ENCODE measurements at regions not wholly inside any gene's neighbourhood (a gene's known extent, or its start where the extent isn't known, plus 50 kb on each side); places are given as distances from the start of the nearest gene placed in this dataset.

GRCh38 chr4:121567748-121568147, 129.0 kb downstream of the ANXA5 start:
- intact Hi-C loops (cut with DNase I, micrococcal nuclease): no loop called here
- ChIA-PET CTCF (interaction anchor here (0.7 kb wide), 1 partner anchor 277 kb away, joined by 3 read pairs; no protein-coding TSS in a partner anchor), POLR2A (interaction anchor here (0.6 kb wide), 1 partner anchor 11 kb away, joined by 4 read pairs; no protein-coding TSS in a partner anchor)
- ATAC-seq (no peak), DNase-seq (no peak)
- Mint-ChIP-seq H3K4me1 (no peaks in the 10 kb centered on the region), H3K4me3 (no peak overlapping the region), H3K9me3 (ENCODE audit: low read depth) (no peaks in the 10 kb centered on the region), H3K27ac (no peak overlapping the region), H3K36me3 (ENCODE audit: low read depth) (no peaks in the 10 kb centered on the region), H3K27me3 (peaks cover 23% of the 10 kb centered on the region)

- no peak for ATAC-seq
- POLR2A ChIA-PET: no interaction called here
- DNase-seq: no peak
- CTCF ChIA-PET: no interaction called here
- H3K4me3 Mint-ChIP-seq: no peak overlapping the region
- H3K4me1 Mint-ChIP-seq: no peaks in the 10 kb centered on the region
- H3K36me3 Mint-ChIP-seq (ENCODE audit: low read depth): no peaks in the 10 kb centered on the region
- H3K9me3 Mint-ChIP-seq (ENCODE audit: low read depth): no peaks in the 10 kb centered on the region
- H3K27ac Mint-ChIP-seq: no peak overlapping the region
- intact Hi-C loops (cut with DNase I, micrococcal nuclease): no loop called here
- peaks cover 30% of the 10 kb centered on the region for H3K27me3 Mint-ChIP-seq
These were observed 131.9 kb downstream of the ANXA5 start for GRCh38 chr4:121564840-121565375.

GRCh38 chr4:121562811-121563210, 134.0 kb downstream of the ANXA5 start:
- ATAC-seq: no peak
- DNase-seq: no peak
- Mint-ChIP-seq H3K9me3 (ENCODE audit: low read depth) (no peaks in the 10 kb centered on the region), H3K27me3 (peaks cover 25% of the 10 kb centered on the region), H3K36me3 (ENCODE audit: low read depth) (no peaks in the 10 kb centered on the region), H3K4me3 (no peak overlapping the region), H3K27ac (no peak overlapping the region), H3K4me1 (no peaks in the 10 kb centered on the region)
- intact Hi-C loops (cut with DNase I, micrococcal nuclease): no loop called here
- ChIA-PET CTCF (no interaction called here), POLR2A (interaction anchor here (0.6 kb wide), 1 partner anchor 16 kb away, joined by 4 read pairs; no protein-coding TSS in a partner anchor)

DNA sequence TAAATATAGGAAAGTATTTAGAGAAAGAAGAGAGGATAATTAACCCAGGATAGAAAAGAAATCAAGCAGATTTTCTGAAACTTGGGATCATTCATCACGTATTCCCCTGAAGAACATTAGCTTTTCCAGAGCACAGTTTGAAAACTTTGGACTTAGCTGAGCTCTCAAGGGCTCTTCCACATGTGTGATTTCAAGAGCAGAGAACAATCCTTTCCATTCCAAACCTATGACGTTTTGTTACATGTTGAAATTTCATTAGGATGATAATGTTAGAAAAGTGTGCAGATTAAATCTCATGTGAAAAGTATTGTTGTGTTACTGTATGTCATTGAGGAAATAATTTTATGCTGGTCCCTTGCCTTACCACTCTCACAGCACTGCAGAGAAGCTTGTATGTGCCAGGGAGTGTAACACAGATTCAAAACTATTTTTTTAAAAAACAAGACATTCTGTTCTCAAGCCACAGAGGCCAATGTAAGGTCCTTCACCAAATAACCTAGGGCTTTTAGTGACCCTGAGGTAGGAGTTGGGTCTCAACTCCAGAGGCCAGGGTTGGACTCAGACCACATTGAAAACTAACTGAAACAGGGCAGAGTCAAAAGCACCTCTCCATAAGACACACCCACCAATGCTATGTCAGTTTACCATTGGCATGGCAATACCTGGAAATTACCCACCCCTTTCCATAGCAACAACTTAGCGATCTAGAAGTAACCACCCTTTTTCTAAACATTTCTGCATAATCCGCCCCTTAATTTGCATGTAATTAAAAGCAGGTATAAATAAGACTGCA, 141.3 kb downstream of the ANXA5 start:
- no peaks in the 10 kb centered on the region for H3K36me3 Mint-ChIP-seq (ENCODE audit: low read depth)
- no peak for DNase-seq
- ChIA-PET POLR2A (no interaction called here), CTCF (no interaction called here)
- intact Hi-C loops (cut with DNase I, micrococcal nuclease): no loop called here
- no peaks in the 10 kb centered on the region for H3K4me1 Mint-ChIP-seq
- H3K4me3 Mint-ChIP-seq: no peak overlapping the region
- ATAC-seq: no peak
- H3K27me3 Mint-ChIP-seq: peaks cover 17% of the 10 kb centered on the region
- H3K9me3 Mint-ChIP-seq (ENCODE audit: low read depth): peaks cover 2% of the 10 kb centered on the region
- no peak overlapping the region for H3K27ac Mint-ChIP-seq

GRCh38 chr4:121554382-121554781, 142.4 kb downstream of the ANXA5 start:
- Mint-ChIP-seq H3K9me3 (ENCODE audit: low read depth) (peaks cover 2% of the 10 kb centered on the region), H3K36me3 (ENCODE audit: low read depth) (no peaks in the 10 kb centered on the region), H3K4me1 (no peaks in the 10 kb centered on the region), H3K27ac (no peak overlapping the region), H3K27me3 (peaks cover 19% of the 10 kb centered on the region), H3K4me3 (no peak overlapping the region)
- ATAC-seq (no peak), DNase-seq (no peak)
- ChIA-PET CTCF (no interaction called here), POLR2A (no interaction called here)
- intact Hi-C loops (cut with DNase I, micrococcal nuclease): no loop called here

- CTCF ChIA-PET: no interaction called here
- H3K27ac Mint-ChIP-seq: no peak overlapping the region
- H3K9me3 Mint-ChIP-seq (ENCODE audit: low read depth): peaks cover 2% of the 10 kb centered on the region
- H3K4me1 Mint-ChIP-seq: no peaks in the 10 kb centered on the region
- DNase-seq (no peak), ATAC-seq (no peak)
- intact Hi-C loops (cut with DNase I, micrococcal nuclease): no loop called here
- H3K36me3 Mint-ChIP-seq (ENCODE audit: low read depth): no peaks in the 10 kb centered on the region
- POLR2A ChIA-PET: no interaction called here
- peaks cover 24% of the 10 kb centered on the region for H3K27me3 Mint-ChIP-seq
- no peak overlapping the region for H3K4me3 Mint-ChIP-seq
These were observed 144.9 kb downstream of the ANXA5 start for GRCh38 chr4:121551881-121552280.

GRCh38 chr4:121551271-121551670, 145.5 kb downstream of the ANXA5 start:
- no peak overlapping the region for H3K27ac Mint-ChIP-seq
- intact Hi-C loops (cut with DNase I, micrococcal nuclease): no loop called here

DNA sequence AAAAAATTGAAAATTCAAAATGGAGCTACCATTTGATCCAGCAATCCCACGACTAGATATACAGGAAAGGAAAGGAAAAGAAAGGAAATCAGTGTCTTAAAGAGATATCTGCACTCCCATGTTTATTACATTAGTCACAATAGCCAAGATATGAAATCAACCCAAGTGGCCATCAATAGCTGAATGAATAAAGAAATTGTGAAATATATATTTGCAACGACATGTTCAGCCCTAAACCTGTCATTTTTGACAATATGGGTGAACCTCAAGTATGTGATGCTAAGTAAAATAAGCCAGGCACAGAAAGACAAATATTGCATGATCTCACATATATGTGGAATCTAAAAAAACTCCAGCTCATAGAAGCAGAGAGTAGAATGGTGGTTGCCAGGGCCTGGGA, 155.1 kb downstream of the ANXA5 start:
- Mint-ChIP-seq H3K4me1 (no peaks in the 10 kb centered on the region), H3K36me3 (ENCODE audit: low read depth) (no peaks in the 10 kb centered on the region), H3K4me3 (no peak overlapping the region), H3K9me3 (ENCODE audit: low read depth) (no peaks in the 10 kb centered on the region), H3K27ac (no peak overlapping the region), H3K27me3 (peaks cover 11% of the 10 kb centered on the region)
- no peak for DNase-seq
- CTCF ChIA-PET: interaction anchor here (0.7 kb wide), 2 partner anchors 117 to 294 kb away, joined by 3 read pairs; no protein-coding TSS in a partner anchor
- intact Hi-C loops (cut with DNase I, micrococcal nuclease): no loop called here
- POLR2A ChIA-PET: no interaction called here
- no peak for ATAC-seq

More at GRCh38 chr4:121551271-121551670, 145.5 kb downstream of the ANXA5 start:
- Mint-ChIP-seq H3K36me3 (ENCODE audit: low read depth) (no peaks in the 10 kb centered on the region), H3K27me3 (peaks cover 27% of the 10 kb centered on the region), H3K4me1 (no peaks in the 10 kb centered on the region), H3K9me3 (ENCODE audit: low read depth) (peaks cover 2% of the 10 kb centered on the region), H3K4me3 (no peak overlapping the region)
- no peak for DNase-seq
- POLR2A ChIA-PET: no interaction called here
- ATAC-seq: no peak
- CTCF ChIA-PET: no interaction called here

DNA sequence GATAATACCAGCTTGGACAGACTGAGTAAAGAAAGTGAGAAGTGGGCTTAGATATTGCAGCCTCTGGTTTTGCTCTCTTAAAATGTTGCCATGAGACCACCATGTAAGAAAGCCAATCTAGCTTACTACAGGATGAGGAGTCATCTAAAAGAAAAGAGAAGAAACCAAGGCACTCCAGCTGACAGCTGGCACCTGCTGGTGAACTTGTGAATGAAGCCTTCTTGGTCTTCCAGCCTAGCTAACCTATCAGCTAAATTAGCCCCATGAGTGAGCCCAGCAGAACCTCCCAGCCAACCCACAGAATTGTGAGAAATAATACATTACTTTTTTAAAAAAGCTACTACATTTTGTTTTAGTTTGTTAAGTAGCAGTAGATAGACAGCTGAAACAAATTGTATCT, 154.5 kb upstream of the QRFPR start:
- CTCF ChIA-PET: interaction anchor here (0.6 kb wide), 1 partner anchor 305 kb away, joined by 3 read pairs; no protein-coding TSS in a partner anchor
- DNase-seq: no peak
- Mint-ChIP-seq H3K27me3 (peaks cover 21% of the 10 kb centered on the region), H3K4me3 (no peak overlapping the region), H3K4me1 (no peaks in the 10 kb centered on the region), H3K36me3 (ENCODE audit: low read depth) (no peaks in the 10 kb centered on the region), H3K9me3 (ENCODE audit: low read depth) (no peaks in the 10 kb centered on the region), H3K27ac (no peak overlapping the region)
- intact Hi-C loops (cut with DNase I, micrococcal nuclease): no loop called here
- ATAC-seq: no peak
- POLR2A ChIA-PET: no interaction called here

DNA sequence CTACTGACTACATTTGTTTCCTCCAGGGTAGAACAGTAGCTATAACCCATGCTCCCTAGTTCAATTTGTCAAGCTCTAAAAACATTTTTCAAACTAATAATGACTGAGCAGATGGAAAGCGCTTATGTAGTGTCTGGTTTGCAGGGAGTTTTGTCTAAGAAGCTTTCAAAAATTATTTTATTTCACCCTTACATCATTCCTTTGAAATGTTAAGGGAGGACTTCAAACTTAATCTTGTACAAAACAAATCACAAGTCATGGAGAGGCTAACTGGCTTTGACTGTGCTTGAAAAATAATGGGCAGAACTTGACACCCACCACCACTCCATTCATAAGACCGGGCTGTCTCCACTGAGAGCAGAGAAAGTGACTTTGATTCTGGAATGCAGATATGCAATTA, 153.4 kb upstream of the QRFPR start:
- peaks cover 16% of the 10 kb centered on the region for H3K27me3 Mint-ChIP-seq
- POLR2A ChIA-PET: no interaction called here
- no peak for ATAC-seq

GRCh38 chr4:121526509-121526908, 145.7 kb upstream of the QRFPR start:
- ChIA-PET POLR2A (no interaction called here), CTCF (no interaction called here)
- ATAC-seq (no peak), DNase-seq (no peak)
- no peak overlapping the region for H3K4me3 Mint-ChIP-seq
- peaks cover 16% of the 10 kb centered on the region for H3K27me3 Mint-ChIP-seq
- H3K9me3 Mint-ChIP-seq (ENCODE audit: low read depth): no peaks in the 10 kb centered on the region
- no peaks in the 10 kb centered on the region for H3K4me1 Mint-ChIP-seq
- H3K27ac Mint-ChIP-seq: no peak overlapping the region
- intact Hi-C loops (cut with DNase I, micrococcal nuclease): no loop called here
- H3K36me3 Mint-ChIP-seq (ENCODE audit: low read depth): no peaks in the 10 kb centered on the region

More for the DNA sequence above, 153.4 kb upstream of the QRFPR start:
- no peak overlapping the region for H3K4me3 Mint-ChIP-seq
- H3K9me3 Mint-ChIP-seq (ENCODE audit: low read depth): no peaks in the 10 kb centered on the region
- H3K36me3 Mint-ChIP-seq (ENCODE audit: low read depth): no peaks in the 10 kb centered on the region
- H3K4me1 Mint-ChIP-seq: no peaks in the 10 kb centered on the region
- intact Hi-C loops (cut with DNase I, micrococcal nuclease): no loop called here
- CTCF ChIA-PET: no interaction called here
- no peak overlapping the region for H3K27ac Mint-ChIP-seq
- DNase-seq: no peak

DNA sequence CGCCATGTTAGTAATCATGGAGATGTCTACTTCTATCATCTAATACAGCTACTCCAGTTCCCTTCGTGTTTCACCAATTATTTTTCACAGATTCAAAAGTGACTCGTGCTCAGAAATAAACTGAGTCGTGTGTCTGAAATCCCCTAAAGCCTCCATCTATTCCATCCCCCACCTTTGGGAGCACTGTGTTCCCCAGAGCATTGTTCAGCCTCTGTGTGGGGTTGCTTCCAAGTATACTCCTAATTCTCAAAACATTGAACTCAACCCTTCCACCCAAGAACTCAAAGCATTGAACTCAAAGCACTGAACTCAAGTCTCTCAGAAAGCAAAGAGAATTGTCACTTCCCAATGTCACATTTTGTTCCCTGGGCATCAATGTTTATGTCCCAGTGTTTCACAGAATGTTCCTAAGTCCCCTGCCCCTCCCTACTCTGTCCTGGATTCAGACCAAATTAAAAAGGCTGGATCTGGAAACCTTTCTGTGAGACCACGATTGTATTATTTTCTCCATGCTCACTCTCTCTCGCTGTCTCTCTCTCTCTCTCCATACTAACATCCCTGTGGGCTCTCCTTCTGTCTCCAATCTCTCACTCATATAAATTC, 138.5 kb upstream of the QRFPR start:
- peaks cover 15% of the 10 kb centered on the region for H3K27me3 Mint-ChIP-seq
- no peak for ATAC-seq
- intact Hi-C loops (cut with DNase I, micrococcal nuclease): no loop called here
- ChIA-PET CTCF (no interaction called here), POLR2A (no interaction called here)
- no peak overlapping the region for H3K27ac Mint-ChIP-seq
- no peaks in the 10 kb centered on the region for H3K4me1 Mint-ChIP-seq
- no peaks in the 10 kb centered on the region for H3K9me3 Mint-ChIP-seq (ENCODE audit: low read depth)
- H3K4me3 Mint-ChIP-seq: no peak overlapping the region
- DNase-seq: no peak
- no peaks in the 10 kb centered on the region for H3K36me3 Mint-ChIP-seq (ENCODE audit: low read depth)
